SK-N-SH treated with all-trans-retinoic acid at 6 μM for 48 hours (cell line): ENCODE measurements at regions not wholly inside any gene's neighbourhood (a gene's known extent, or its start where the extent isn't known, plus 50 kb on each side); places are given as distances from the start of the nearest gene placed in this dataset.
"Not testable (repeated sequence)": the region's sequence is repeated elsewhere in the genome, so short reads cannot be mapped to it uniquely, and the experiment has no call there.

Source experiments
- ARNTL ChIP-seq: fragments of 450-650 bp; formaldehyde crosslinking; IDR thresholded peaks from 2 replicates; pipeline ENCODE4 v1.5.0; 2020; ENCODE audit warnings: low read depth, mild to moderate bottlenecking, moderate library complexity, borderline replicate concordance
- CSDC2 ChIP-seq: fragments of 250-450 bp; sonication (Bioruptor Pico); IDR thresholded peaks from 2 replicates; pipeline ENCODE4 v1.5.0; 2020; ENCODE audit warnings: mild to moderate bottlenecking, moderate library complexity
- ESRRG ChIP-seq: fragments of 250-450 bp; sonication (Bioruptor Pico); IDR thresholded peaks from 2 replicates; pipeline ENCODE4 v1.6.1; 2021; ENCODE audit warnings: mild to moderate bottlenecking
- ISL1 ChIP-seq: fragments of 250-450 bp; sonication (Bioruptor Pico); IDR thresholded peaks from 2 replicates; pipeline ENCODE4 v2.1.2; 2022; ENCODE audit warnings: mild to moderate bottlenecking, moderate library complexity
- OSR1 ChIP-seq: fragments of 250-450 bp; sonication (Bioruptor Pico); IDR thresholded peaks from 2 replicates; pipeline ENCODE4 v1.8.0; 2022; ENCODE audit warnings: moderate library complexity, mild to moderate bottlenecking, inconsistent platforms
- PATZ1 ChIP-seq: fragments of 250-450 bp; sonication (Bioruptor Pico); IDR thresholded peaks from 2 replicates; pipeline ENCODE4 v1.8.0; 2020; ENCODE audit warnings: mild to moderate bottlenecking, moderate library complexity, borderline replicate concordance
- RARB ChIP-seq: fragments of 250-450 bp; sonication (Bioruptor Pico); IDR thresholded peaks from 2 replicates; pipeline ENCODE4 v1.8.0; 2021; ENCODE audit warnings: mild to moderate bottlenecking, moderate library complexity
- SNAI2 ChIP-seq: fragments of 250-450 bp; sonication (Bioruptor Pico); IDR thresholded peaks from 2 replicates; pipeline ENCODE4 v1.5.0; 2020; ENCODE audit warnings: mild to moderate bottlenecking, moderate library complexity
- TCF4 ChIP-seq: fragments of 250-450 bp; sonication (Bioruptor Pico); IDR thresholded peaks from 2 replicates; pipeline ENCODE4 v1.8.0; 2021; ENCODE audit warnings: mild to moderate bottlenecking, moderate library complexity, borderline replicate concordance
- ZC3H10 ChIP-seq: fragments of 250-450 bp; sonication (Bioruptor Pico); IDR thresholded peaks from 2 replicates; pipeline ENCODE4 v1.5.1; 2021; ENCODE audit warnings: mild to moderate bottlenecking, moderate library complexity
- ZFP3 ChIP-seq: fragments of 250-450 bp; sonication (Bioruptor Pico); IDR thresholded peaks from 2 replicates; pipeline ENCODE4 v1.5.0; 2020; ENCODE audit warnings: mild to moderate bottlenecking, moderate library complexity
- ZFP30 ChIP-seq: fragments of 450-650 bp; formaldehyde crosslinking; IDR thresholded peaks from 2 replicates; pipeline ENCODE4 v1.5.0; 2022; ENCODE audit warnings: mild to moderate bottlenecking, moderate library complexity
- TF ChIP-seq, protein P1 (sequence below): fragments of 250-450 bp; sonication (Bioruptor Pico); IDR thresholded peaks from 2 replicates; pipeline ENCODE4 v1.5.0; 2020; ENCODE audit warnings: mild to moderate bottlenecking, moderate library complexity

GRCh38 chr2:155880382-155880781 lies 452.1 kb downstream of the NR4A2 start:
- TF ChIP-seq OSR1; TCF4 (CRISPR knock-in tag); CSDC2 (CRISPR knock-in tag); PATZ1 (CRISPR knock-in tag); ESRRG (CRISPR knock-in tag); ZFP3; SNAI2 (CRISPR knock-in tag); RARB (CRISPR knock-in tag); ZFP30; ARNTL; ISL1; ZC3H10 (CRISPR knock-in tag): not testable (repeated sequence)
- TF ChIP-seq, protein P1, sequence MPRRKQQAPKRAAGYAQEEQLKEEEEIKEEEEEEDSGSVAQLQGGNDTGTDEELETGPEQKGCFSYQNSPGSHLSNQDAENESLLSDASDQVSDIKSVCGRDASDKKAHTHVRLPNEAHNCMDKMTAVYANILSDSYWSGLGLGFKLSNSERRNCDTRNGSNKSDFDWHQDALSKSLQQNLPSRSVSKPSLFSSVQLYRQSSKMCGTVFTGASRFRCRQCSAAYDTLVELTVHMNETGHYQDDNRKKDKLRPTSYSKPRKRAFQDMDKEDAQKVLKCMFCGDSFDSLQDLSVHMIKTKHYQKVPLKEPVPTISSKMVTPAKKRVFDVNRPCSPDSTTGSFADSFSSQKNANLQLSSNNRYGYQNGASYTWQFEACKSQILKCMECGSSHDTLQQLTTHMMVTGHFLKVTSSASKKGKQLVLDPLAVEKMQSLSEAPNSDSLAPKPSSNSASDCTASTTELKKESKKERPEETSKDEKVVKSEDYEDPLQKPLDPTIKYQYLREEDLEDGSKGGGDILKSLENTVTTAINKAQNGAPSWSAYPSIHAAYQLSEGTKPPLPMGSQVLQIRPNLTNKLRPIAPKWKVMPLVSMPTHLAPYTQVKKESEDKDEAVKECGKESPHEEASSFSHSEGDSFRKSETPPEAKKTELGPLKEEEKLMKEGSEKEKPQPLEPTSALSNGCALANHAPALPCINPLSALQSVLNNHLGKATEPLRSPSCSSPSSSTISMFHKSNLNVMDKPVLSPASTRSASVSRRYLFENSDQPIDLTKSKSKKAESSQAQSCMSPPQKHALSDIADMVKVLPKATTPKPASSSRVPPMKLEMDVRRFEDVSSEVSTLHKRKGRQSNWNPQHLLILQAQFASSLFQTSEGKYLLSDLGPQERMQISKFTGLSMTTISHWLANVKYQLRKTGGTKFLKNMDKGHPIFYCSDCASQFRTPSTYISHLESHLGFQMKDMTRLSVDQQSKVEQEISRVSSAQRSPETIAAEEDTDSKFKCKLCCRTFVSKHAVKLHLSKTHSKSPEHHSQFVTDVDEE: not testable (repeated sequence)
